ENCODE measurements at regions not wholly inside any gene's neighbourhood (a gene's known extent, or its start where the extent isn't known, plus 50 kb on each side); places are given as distances from the start of the nearest gene placed in this dataset.

- no peak for DNase-seq (ENCODE audit: low spot score)
Observed at GRCh38 chr22:49237279-49237678, 590.4 kb downstream of the BRD1 start.

DNA sequence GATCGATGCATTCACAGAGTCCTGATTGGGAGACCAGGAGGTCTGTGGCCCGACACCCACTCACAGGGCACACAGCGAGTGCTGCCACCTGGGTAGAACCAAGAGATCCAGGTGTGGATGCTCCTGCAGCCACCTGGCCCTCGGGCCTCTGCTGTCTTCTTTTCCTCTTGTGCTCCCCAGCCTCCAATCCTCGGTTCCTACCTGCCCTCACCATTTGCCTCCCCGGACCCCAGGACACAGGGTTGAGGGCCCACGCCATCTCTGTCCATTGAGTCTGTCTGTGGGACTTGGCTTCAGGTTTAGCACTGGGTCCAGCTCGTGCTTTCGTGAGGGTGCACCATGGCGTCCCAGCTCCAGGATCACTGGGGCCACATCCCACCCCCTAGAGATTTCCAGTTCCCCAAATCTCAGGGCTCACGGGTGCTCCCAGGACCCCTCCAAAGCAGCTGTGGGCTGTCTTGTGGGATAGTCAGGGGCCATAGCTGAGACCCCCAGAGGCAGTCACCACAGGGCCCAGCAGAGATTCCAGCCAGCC is 591.1 kb downstream of the BRD1 start:
- no peak for DNase-seq (ENCODE audit: low spot score)

GRCh38 chr22:49235463-49236300 is 592.0 kb downstream of the BRD1 start:
- peak; percentile 46 for DNase-seq (ENCODE audit: low spot score)

DNA sequence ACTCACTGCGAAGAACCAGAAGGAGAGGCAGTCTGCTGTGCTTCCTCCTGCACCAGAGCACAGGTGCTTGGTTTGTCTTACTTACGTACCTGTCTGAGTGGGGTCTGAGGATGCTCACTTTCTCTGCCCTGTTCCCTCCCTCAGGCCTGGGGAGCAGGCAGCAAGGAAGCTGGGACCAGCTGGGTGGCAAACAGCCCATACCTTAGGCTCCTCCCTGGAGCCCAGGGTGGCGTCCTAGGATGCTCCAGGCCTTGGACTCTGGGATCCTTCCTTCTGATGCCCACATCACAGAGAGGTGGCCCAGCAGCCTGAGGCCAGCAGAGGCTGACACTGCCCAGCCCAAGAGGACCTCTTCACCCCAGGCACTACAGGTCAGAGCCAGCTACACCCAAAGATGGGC is 593.2 kb downstream of the BRD1 start:
- no peak for DNase-seq (ENCODE audit: low spot score)

DNA sequence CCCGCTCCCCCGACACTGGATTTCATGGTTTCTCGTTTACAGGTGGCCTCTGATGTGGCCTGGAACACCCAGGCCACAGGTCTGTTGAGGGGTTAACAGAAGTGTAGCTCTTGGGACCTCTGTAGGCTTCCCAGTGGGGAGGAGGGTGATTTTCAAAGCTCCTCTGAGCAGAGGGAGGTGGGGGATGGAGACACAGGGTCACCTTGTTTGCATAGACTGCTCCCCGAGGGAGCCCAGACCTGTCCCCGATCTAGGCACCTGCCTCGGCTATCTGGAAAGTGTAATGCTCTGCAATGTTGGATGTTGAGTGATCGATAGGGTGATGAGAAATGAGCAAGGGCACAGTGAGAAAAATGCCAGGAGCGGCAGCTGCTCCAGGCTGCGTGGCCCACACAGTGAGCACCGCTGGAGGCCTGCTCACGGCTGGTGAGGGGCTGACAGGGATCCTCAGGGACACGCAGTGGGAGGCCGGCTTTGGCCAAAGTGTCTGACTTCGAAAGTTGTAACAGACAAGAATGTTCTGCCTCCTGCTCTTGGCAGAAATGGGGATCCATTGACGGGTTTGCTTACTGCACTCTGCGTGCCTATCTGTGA is 594.1 kb downstream of the BRD1 start:
- DNase-seq (ENCODE audit: low spot score) = no peak

GRCh38 chr22:49232319-49233067 is 595.2 kb downstream of the BRD1 start:
- no peak for DNase-seq (ENCODE audit: low spot score)

DNA sequence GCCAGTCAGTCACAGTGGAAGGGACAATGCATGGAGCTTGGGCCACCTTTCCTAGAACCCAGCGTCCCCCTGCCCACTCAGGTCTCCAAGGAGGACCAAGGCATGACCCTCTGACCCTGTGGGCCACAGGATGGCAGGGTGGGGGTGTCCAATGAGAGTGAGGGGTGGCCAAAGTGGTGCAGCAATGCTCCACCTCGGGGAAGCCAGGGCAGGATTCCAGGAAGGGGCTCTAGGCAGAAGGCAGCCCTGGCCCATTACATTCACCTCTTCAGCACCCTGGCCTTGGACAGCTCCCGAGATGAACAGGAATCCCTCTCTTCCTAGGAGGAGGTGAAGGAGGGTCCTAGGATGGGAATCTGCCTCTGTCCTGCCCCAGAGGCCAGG is 597.5 kb downstream of the BRD1 start:
- DNase-seq (ENCODE audit: low spot score) = peak; percentile 79

GRCh38 chr22:49229483-49230193 is 598.0 kb downstream of the BRD1 start:
- DNase-seq (ENCODE audit: low spot score) = no peak

DNA sequence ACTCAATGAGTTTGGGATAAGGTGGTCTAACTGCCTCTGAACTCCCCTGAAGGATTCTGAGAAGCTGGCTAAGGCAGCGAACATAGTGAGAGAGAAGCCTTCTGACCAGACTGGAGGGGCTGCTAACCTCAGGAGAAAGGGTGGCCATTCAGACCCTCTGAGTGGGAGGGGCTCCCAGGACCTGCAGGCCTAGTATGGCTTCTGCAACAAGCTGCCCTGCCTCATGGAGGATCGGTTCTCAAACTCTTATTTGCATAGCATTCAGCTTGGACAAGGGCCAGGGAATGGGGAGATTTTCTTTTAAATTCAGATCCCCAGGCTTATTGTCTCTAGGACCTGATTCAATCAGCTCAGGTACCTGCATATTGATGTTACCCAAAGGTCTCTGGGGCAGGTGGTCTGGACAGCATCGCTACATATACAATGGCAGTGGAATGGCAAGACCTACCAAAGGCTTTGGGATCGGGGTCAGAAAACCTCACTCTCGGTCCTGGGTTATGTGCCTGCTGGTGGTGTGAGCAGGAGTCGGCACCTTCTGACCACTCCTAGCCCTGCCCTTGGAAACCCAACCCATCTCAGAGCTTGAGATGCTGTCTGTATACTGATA is 599.1 kb downstream of the BRD1 start:
- DNase-seq (ENCODE audit: low spot score) = no peak

GRCh38 chr22:49227670-49228069 is 600.0 kb downstream of the BRD1 start:
- no peak for DNase-seq (ENCODE audit: low spot score)

DNA sequence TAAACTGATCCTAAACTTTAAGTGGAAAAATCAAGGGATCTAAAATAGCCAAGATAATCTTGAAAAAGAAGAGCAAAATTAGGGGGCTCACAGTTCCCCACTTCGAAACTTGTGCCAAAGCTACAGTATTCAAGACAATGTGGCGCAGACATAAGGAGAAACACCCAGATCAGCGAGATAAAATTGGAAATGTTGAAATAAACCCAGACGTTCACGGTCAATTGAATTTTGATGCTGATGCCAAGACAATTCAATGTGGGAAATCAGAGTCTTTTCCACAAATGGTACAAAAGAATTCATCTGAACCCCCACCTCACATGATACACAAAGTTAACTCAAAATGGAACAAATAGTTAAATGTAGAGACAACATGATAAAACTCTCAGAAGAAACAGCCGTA is 601.6 kb downstream of the BRD1 start:
- no peak for DNase-seq (ENCODE audit: low spot score)

DNA sequence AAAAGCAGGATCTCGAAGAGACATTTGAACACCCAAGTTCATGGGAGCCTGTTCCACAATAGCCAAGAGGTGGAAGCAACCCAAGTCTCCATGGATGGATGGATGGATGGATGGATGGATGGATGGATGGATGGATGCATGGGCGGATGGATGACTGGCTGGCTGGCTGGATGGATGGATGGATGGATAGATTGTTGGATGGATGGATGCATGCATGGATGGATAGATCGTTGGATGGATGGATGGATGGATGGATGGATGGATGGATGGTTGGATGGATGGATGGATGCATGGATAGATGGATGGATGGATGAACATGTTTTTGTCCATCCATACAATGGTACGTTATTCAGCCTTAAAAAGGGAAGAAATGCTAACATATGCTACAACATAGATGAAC is 603.4 kb downstream of the BRD1 start:
- no peak for DNase-seq (ENCODE audit: low spot score)

- no peak for DNase-seq (ENCODE audit: low spot score)
Observed at GRCh38 chr22:49218142-49218541, 609.5 kb downstream of the BRD1 start.

GRCh38 chr22:49216579-49216978 is 611.1 kb downstream of the BRD1 start:
- DNase-seq (ENCODE audit: low spot score) = no peak

DNA sequence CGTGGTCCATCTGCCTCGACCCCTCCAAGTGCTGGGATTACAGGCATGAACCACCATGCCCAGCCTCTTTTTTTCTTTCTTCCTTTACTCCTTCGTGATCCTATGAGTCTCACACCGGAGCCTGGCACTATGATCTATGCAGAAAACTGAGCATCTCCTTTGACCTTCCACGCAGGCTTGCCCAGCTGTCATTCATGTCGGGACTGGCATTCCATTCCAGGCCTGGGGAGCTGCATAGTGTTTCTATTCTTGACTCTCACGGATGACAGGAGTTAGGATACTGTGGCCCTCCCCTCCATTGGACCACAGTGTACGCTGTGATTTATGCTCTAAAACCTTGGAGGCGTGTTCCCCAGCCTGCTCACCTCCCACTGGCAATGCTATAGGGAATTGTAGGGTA is 611.8 kb downstream of the BRD1 start:
- no peak for DNase-seq (ENCODE audit: low spot score)

- DNase-seq (ENCODE audit: low spot score) = no peak
Observed at GRCh38 chr22:49214976-49215375, 612.7 kb downstream of the BRD1 start.

- no peak for DNase-seq (ENCODE audit: low spot score)
Observed at GRCh38 chr22:49213731-49214352, 613.8 kb downstream of the BRD1 start.

DNA sequence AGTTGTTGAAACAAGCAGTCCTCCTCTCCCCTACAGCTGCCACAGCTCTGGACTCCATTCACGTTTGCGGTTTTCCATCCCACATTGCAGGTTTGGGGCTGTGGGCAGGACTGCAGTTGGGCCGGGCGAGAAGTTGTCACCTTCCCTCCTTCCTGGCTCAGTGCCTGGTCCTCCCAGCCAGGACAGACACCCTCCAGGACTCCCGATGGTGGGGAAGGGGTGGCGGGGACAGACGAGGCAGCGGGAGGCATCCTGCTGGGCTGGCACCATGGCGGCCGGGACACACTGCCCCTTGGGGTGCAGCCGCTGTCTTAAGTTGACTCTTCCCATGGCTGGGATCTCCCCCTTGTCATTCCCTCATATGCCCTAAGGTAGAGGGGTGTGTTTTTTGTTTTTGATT is 615.2 kb downstream of the BRD1 start:
- no peak for DNase-seq (ENCODE audit: low spot score)

GRCh38 chr22:49212002-49212401 is 615.7 kb downstream of the BRD1 start:
- no peak for DNase-seq (ENCODE audit: low spot score)

- DNase-seq (ENCODE audit: low spot score) = no peak
Observed at GRCh38 chr22:49211176-49211575, 616.5 kb downstream of the BRD1 start.

- no peak for DNase-seq (ENCODE audit: low spot score)
Observed at GRCh38 chr22:49210606-49211005, 617.1 kb downstream of the BRD1 start.

All from iPS-NIHi11 (cell line).